Astrocyte (in vitro differentiated cells and primary cell): ENCODE measurements at regions not wholly inside any gene's neighbourhood (a gene's known extent, or its start where the extent isn't known, plus 50 kb on each side); places are given as distances from the start of the nearest gene placed in this dataset.

Experiments
- DNase-seq: peaks from one replicate; pipeline ENCODE4 v3.0.0-alpha.2; 2010; ENCODE audit warnings: low read depth
- FAIRE-seq: peaks from 2 replicates; lab custom pipeline; 2011; peaks lifted over from hg19 to GRCh38; lab: Jason Lieb, UNC
- H2AFZ ChIP-seq: 2 replicates; pipeline ENCODE4 v1.6.0; 2012; ENCODE audit warnings: low read depth, low read length, inconsistent platforms
- H3K27ac ChIP-seq: 2 replicates; pipeline ENCODE4 v1.5.1; 2011; ENCODE audit warnings: low read depth, low read length, inconsistent platforms
- H3K27me3 ChIP-seq: 2 replicates; pipeline ENCODE4 v1.6.0; 2011; ENCODE audit warnings: low read length, inconsistent platforms; ENCODE audit not compliant: insufficient read depth
- H3K36me3 ChIP-seq: 2 replicates; pipeline ENCODE4 v1.5.1; 2011; ENCODE audit warnings: low read length, inconsistent platforms; ENCODE audit not compliant: insufficient read depth
- H3K4me1 ChIP-seq: 2 replicates; pipeline ENCODE4 v1.5.1; 2011; ENCODE audit warnings: low read length, inconsistent platforms; ENCODE audit not compliant: insufficient read depth
- H3K4me2 ChIP-seq: 2 replicates; pipeline ENCODE4 v1.6.0; 2012; ENCODE audit warnings: low read length, inconsistent platforms
- H3K4me3 ChIP-seq: 2 replicates; pipeline ENCODE4 v1.5.1; 2011; ENCODE audit warnings: low read depth, mild to moderate bottlenecking, low read length, inconsistent platforms; ENCODE audit not compliant: insufficient read depth
- H3K79me2 ChIP-seq: 2 replicates; pipeline ENCODE4 v1.6.0; 2012; ENCODE audit warnings: mild to moderate bottlenecking, low read length, inconsistent platforms; ENCODE audit not compliant: insufficient read depth
- H3K9ac ChIP-seq: 2 replicates; pipeline ENCODE4 v1.6.0; 2012; ENCODE audit warnings: mild to moderate bottlenecking, low read length, inconsistent platforms
- H3K9me3 ChIP-seq: 2 replicates; pipeline ENCODE4 v1.5.1; 2012; ENCODE audit warnings: low read depth, mild to moderate bottlenecking, low read length, inconsistent platforms; ENCODE audit not compliant: insufficient read depth
- H4K20me1 ChIP-seq: 2 replicates; pipeline ENCODE4 v1.6.0; 2012; ENCODE audit warnings: low read length, inconsistent platforms; ENCODE audit not compliant: insufficient read depth
- H3K27ac Mint-ChIP-seq: one replicate; pipeline ENCODE4 v1.8.0; 2021; ENCODE audit warnings: mild to moderate bottlenecking, mixed read lengths; ENCODE audit not compliant: unreplicated experiment
- H3K27me3 Mint-ChIP-seq: one replicate; pipeline ENCODE4 v1.8.0; 2021; ENCODE audit warnings: low read depth, mixed read lengths; ENCODE audit not compliant: unreplicated experiment
- H3K36me3 Mint-ChIP-seq: one replicate; pipeline ENCODE4 v1.8.0; 2021; ENCODE audit warnings: low read depth, mixed read lengths; ENCODE audit not compliant: unreplicated experiment
- H3K4me1 Mint-ChIP-seq: one replicate; pipeline ENCODE4 v1.8.0; 2021; ENCODE audit warnings: low read depth, mixed read lengths; ENCODE audit not compliant: unreplicated experiment
- H3K4me3 Mint-ChIP-seq: one replicate; pipeline ENCODE4 v1.8.0; 2021; ENCODE audit warnings: mild to moderate bottlenecking, moderate library complexity, mixed read lengths; ENCODE audit not compliant: unreplicated experiment
- H3K9me3 Mint-ChIP-seq: one replicate; pipeline ENCODE4 v1.8.0; 2021; ENCODE audit warnings: mild to moderate bottlenecking, mixed read lengths; ENCODE audit not compliant: unreplicated experiment
- CTCF ChIP-seq: IDR thresholded peaks from 2 replicates; pipeline ENCODE4 v1.5.1; 2011; ENCODE audit warnings: low read depth, mild to moderate bottlenecking, inconsistent platforms, low read length, moderate library complexity; ENCODE audit not compliant: insufficient read depth
- EZH2 ChIP-seq: IDR thresholded peaks from 2 replicates; pipeline ENCODE4 v1.6.1; 2012; ENCODE audit warnings: mild to moderate bottlenecking, low read length, inconsistent platforms; ENCODE audit not compliant: insufficient read depth

GRCh38 chr2:239596792-239597191, 196.0 kb upstream of the HDAC4 start:
- H3K4me1 Mint-ChIP-seq = no peaks in the 10 kb centered on the region
- Histone ChIP-seq H3K27me3 (no peaks in the 10 kb centered on the region), H2AFZ (no peak overlapping the region), H3K27ac (no peak overlapping the region), H3K9ac (no peak overlapping the region), H3K4me1 (no peaks in the 10 kb centered on the region), H3K79me2 (no peaks in the 10 kb centered on the region), H3K36me3 (no peaks in the 10 kb centered on the region), H4K20me1 (no peaks in the 10 kb centered on the region), H3K4me3 (no peak overlapping the region), H3K9me3 (peaks cover 7% of the 10 kb centered on the region), H3K4me2 (no peak overlapping the region)
- no peak for DNase-seq
- FAIRE-seq = no peak
- H3K27ac Mint-ChIP-seq = no peak overlapping the region
- peaks cover 12% of the 10 kb centered on the region for H3K9me3 Mint-ChIP-seq
- H3K27me3 Mint-ChIP-seq = peaks cover 23% of the 10 kb centered on the region
- TF ChIP-seq EZH2 (no peak), CTCF (no peak)
- no peak overlapping the region for H3K4me3 Mint-ChIP-seq
- no peaks in the 10 kb centered on the region for H3K36me3 Mint-ChIP-seq

- Histone ChIP-seq H3K4me2 (no peak overlapping the region), H2AFZ (no peak overlapping the region), H4K20me1 (no peaks in the 10 kb centered on the region), H3K27ac (no peak overlapping the region), H3K9ac (no peak overlapping the region), H3K9me3 (peaks cover 10% of the 10 kb centered on the region), H3K4me3 (no peak overlapping the region), H3K36me3 (no peaks in the 10 kb centered on the region), H3K4me1 (no peaks in the 10 kb centered on the region), H3K27me3 (no peaks in the 10 kb centered on the region), H3K79me2 (no peaks in the 10 kb centered on the region)
- Mint-ChIP-seq H3K27ac (no peak overlapping the region), H3K4me3 (no peak overlapping the region), H3K36me3 (no peaks in the 10 kb centered on the region), H3K9me3 (peaks cover 17% of the 10 kb centered on the region), H3K27me3 (peaks cover 20% of the 10 kb centered on the region), H3K4me1 (no peaks in the 10 kb centered on the region)
- no peak for FAIRE-seq
- TF ChIP-seq EZH2 = no peak
- TF ChIP-seq CTCF = no peak
- DNase-seq = no peak
Measured at GRCh38 chr2:239596253-239596652, 195.4 kb upstream of the HDAC4 start.

- no peak overlapping the region for H3K4me3 ChIP-seq
- no peak for FAIRE-seq
- no peaks in the 10 kb centered on the region for H3K4me1 ChIP-seq
- Mint-ChIP-seq H3K27me3 (peaks cover 19% of the 10 kb centered on the region), H3K36me3 (no peaks in the 10 kb centered on the region), H3K4me3 (no peak overlapping the region), H3K27ac (no peak overlapping the region), H3K4me1 (no peaks in the 10 kb centered on the region), H3K9me3 (peaks cover 17% of the 10 kb centered on the region)
- H3K79me2 ChIP-seq = no peaks in the 10 kb centered on the region
- no peak overlapping the region for H3K4me2 ChIP-seq
- peaks cover 12% of the 10 kb centered on the region for H3K9me3 ChIP-seq
- H3K36me3 ChIP-seq = no peaks in the 10 kb centered on the region
- H4K20me1 ChIP-seq = no peaks in the 10 kb centered on the region
- no peak overlapping the region for H2AFZ ChIP-seq
- no peak overlapping the region for H3K9ac ChIP-seq
- TF ChIP-seq EZH2 (no peak), CTCF (no peak)
- no peak overlapping the region for H3K27ac ChIP-seq
- DNase-seq = no peak
- no peaks in the 10 kb centered on the region for H3K27me3 ChIP-seq
Measured at GRCh38 chr2:239595726-239596125, 194.9 kb upstream of the HDAC4 start.
